WTC11 (cell line): ENCODE measurements at regions not wholly inside any gene's neighbourhood (a gene's known extent, or its start where the extent isn't known, plus 50 kb on each side); places are given as distances from the start of the nearest gene placed in this dataset.

Experiments
- ATAC-seq: fragments of 200-7000 bp; cut with Tn5 transposase; 2 replicates; pipeline ENCODE4 v1.10.0; 2021; ENCODE audit warnings: mild to moderate bottlenecking, moderate library complexity
- CTCF ChIA-PET: fragments of 300-600 bp; sonication (Branson Sonifier 250); formaldehyde crosslinking; loops from one replicate; lab custom pipeline; 2021; ENCODE audit warnings: antibody characterized with exemption; lab: Charles Lee
- POLR2A ChIA-PET: fragments of 350-600 bp; sonication (Branson Sonifier 250); formaldehyde crosslinking; loops from one replicate; lab custom pipeline; 2021; ENCODE audit warnings: antibody characterized with exemption; lab: Charles Lee
- DNase-seq: peaks from one replicate; pipeline ENCODE4 v3.0.0; 2021; ENCODE audit warnings: low spot score
- H3K27ac Mint-ChIP-seq: 2 replicates; pipeline ENCODE4 v1.8.0; 2021; ENCODE audit warnings: mixed read lengths
- H3K27me3 Mint-ChIP-seq: 2 replicates; pipeline ENCODE4 v1.8.0; 2021; ENCODE audit warnings: low read depth, mild to moderate bottlenecking, moderate library complexity, mixed read lengths
- H3K36me3 Mint-ChIP-seq: 2 replicates; pipeline ENCODE4 v1.8.0; 2021; ENCODE audit warnings: mixed read lengths
- H3K4me1 Mint-ChIP-seq: 2 replicates; pipeline ENCODE4 v1.8.0; 2022; ENCODE audit warnings: mixed read lengths
- H3K4me3 Mint-ChIP-seq: 2 replicates; pipeline ENCODE4 v1.8.0; 2021; ENCODE audit warnings: mild to moderate bottlenecking, moderate library complexity, mixed read lengths
- H3K9me3 Mint-ChIP-seq: 2 replicates; pipeline ENCODE4 v1.8.0; 2021; ENCODE audit warnings: mixed read lengths
- EMX1 ChIP-seq: fragments of 250-450 bp; sonication (Bioruptor Pico); IDR thresholded peaks from 2 replicates; pipeline ENCODE4 v1.8.0; 2021; ENCODE audit warnings: mild to moderate bottlenecking
- FOXK1 ChIP-seq: sonication (generic); formaldehyde crosslinking; IDR thresholded peaks from 2 replicates; pipeline ENCODE4 v1.8.0; 2022; ENCODE audit warnings: mild to moderate bottlenecking, moderate library complexity, missing genetic modification reagents
- GABPB1 ChIP-seq: sonication (generic); formaldehyde crosslinking; IDR thresholded peaks from 2 replicates; pipeline ENCODE4 v1.8.1; 2023; ENCODE audit warnings: mild to moderate bottlenecking, missing genetic modification reagents
- HMGA2 ChIP-seq: fragments of 250-450 bp; sonication (Bioruptor Pico); IDR thresholded peaks from 2 replicates; pipeline ENCODE4 v1.4.0; 2021; ENCODE audit warnings: mild to moderate bottlenecking, moderate library complexity
- JAZF1 ChIP-seq: fragments of 250-450 bp; sonication (Bioruptor Pico); IDR thresholded peaks from 2 replicates; pipeline ENCODE4 v1.9.0; 2021; ENCODE audit warnings: moderate library complexity, mild to moderate bottlenecking, inconsistent platforms
- MYBL2 ChIP-seq: sonication (generic); formaldehyde crosslinking; IDR thresholded peaks from 2 replicates; pipeline ENCODE4 v1.8.1; 2023; ENCODE audit warnings: mild to moderate bottlenecking, moderate library complexity, missing genetic modification reagents
- NFYB ChIP-seq: sonication (generic); formaldehyde crosslinking; conservative IDR thresholded peaks from 2 replicates; pipeline ENCODE4 v1.8.0; 2022; ENCODE audit warnings: low read depth, missing genetic modification reagents
- NR2C2 ChIP-seq: sonication (generic); formaldehyde crosslinking; IDR thresholded peaks from 2 replicates; pipeline ENCODE4 v1.8.0; 2022; ENCODE audit warnings: mild to moderate bottlenecking, missing genetic modification reagents
- NR3C1 ChIP-seq: sonication (generic); formaldehyde crosslinking; conservative IDR thresholded peaks from 2 replicates; pipeline ENCODE4 v1.8.1; 2023; ENCODE audit warnings: low read depth, mild to moderate bottlenecking, missing genetic modification reagents
- RORB ChIP-seq: fragments of 250-450 bp; sonication (Bioruptor Pico); IDR thresholded peaks from 2 replicates; pipeline ENCODE4 v1.9.0; 2021; ENCODE audit warnings: mild to moderate bottlenecking
- SMAD4 ChIP-seq: sonication (generic); formaldehyde crosslinking; IDR thresholded peaks from 2 replicates; pipeline ENCODE4 v1.8.0; 2022; ENCODE audit warnings: mild to moderate bottlenecking, missing genetic modification reagents
- TEAD4 ChIP-seq: sonication (generic); formaldehyde crosslinking; IDR thresholded peaks from 2 replicates; pipeline ENCODE4 v1.8.0; 2022; ENCODE audit warnings: mild to moderate bottlenecking, missing genetic modification reagents
- TP53 ChIP-seq: sonication (generic); formaldehyde crosslinking; IDR thresholded peaks from 2 replicates; pipeline ENCODE4 v1.8.1; 2023; ENCODE audit warnings: mild to moderate bottlenecking, missing genetic modification reagents
- ZNF219 ChIP-seq: sonication (generic); formaldehyde crosslinking; IDR thresholded peaks from 2 replicates; pipeline ENCODE4 v1.8.0; 2023; ENCODE audit warnings: missing genetic modification reagents, mild to moderate bottlenecking, borderline replicate concordance
- ZNF263 ChIP-seq: sonication (generic); formaldehyde crosslinking; IDR thresholded peaks from 2 replicates; pipeline ENCODE4 v1.8.1; 2022; ENCODE audit warnings: low read depth, mild to moderate bottlenecking, moderate library complexity, missing genetic modification reagents
- ZNF416 ChIP-seq: fragments of 250-450 bp; sonication (Bioruptor Pico); IDR thresholded peaks from 2 replicates; pipeline ENCODE4 v1.9.0; 2021; ENCODE audit warnings: mild to moderate bottlenecking, inconsistent platforms
- TF ChIP-seq, protein P1 (sequence below): sonication (generic); formaldehyde crosslinking; IDR thresholded peaks from 2 replicates; pipeline ENCODE4 v1.8.0; 2022; ENCODE audit warnings: mild to moderate bottlenecking, missing genetic modification reagents
- TF ChIP-seq, protein P2 (sequence below): fragments of 250-450 bp; sonication (Bioruptor Pico); conservative IDR thresholded peaks from 2 replicates; pipeline ENCODE4 v1.9.0; 2021; ENCODE audit warnings: mild to moderate bottlenecking
- TF ChIP-seq, protein P3 (sequence below): sonication (generic); formaldehyde crosslinking; IDR thresholded peaks from 2 replicates; pipeline ENCODE4 v1.8.0; 2022; ENCODE audit warnings: mild to moderate bottlenecking, missing genetic modification reagents
- TF ChIP-seq, protein P4 (sequence below): sonication (generic); formaldehyde crosslinking; IDR thresholded peaks from 2 replicates; pipeline ENCODE4 v1.8.0; 2023; ENCODE audit warnings: missing genetic modification reagents
- TF ChIP-seq, protein P5 (sequence below): sonication (generic); formaldehyde crosslinking; IDR thresholded peaks from 2 replicates; pipeline ENCODE4 v1.8.1; 2022; ENCODE audit warnings: missing genetic modification reagents, borderline replicate concordance
- TF ChIP-seq, protein P6 (sequence below): sonication (generic); formaldehyde crosslinking; IDR thresholded peaks from 2 replicates; pipeline ENCODE4 v1.8.0; 2022; ENCODE audit warnings: mild to moderate bottlenecking, missing genetic modification reagents
- TF ChIP-seq, protein P7 (sequence below): fragments of 250-450 bp; sonication (Bioruptor Pico); IDR thresholded peaks from 2 replicates; pipeline ENCODE4 v2.1.2; 2022; ENCODE audit warnings: mild to moderate bottlenecking, moderate library complexity

DNA sequence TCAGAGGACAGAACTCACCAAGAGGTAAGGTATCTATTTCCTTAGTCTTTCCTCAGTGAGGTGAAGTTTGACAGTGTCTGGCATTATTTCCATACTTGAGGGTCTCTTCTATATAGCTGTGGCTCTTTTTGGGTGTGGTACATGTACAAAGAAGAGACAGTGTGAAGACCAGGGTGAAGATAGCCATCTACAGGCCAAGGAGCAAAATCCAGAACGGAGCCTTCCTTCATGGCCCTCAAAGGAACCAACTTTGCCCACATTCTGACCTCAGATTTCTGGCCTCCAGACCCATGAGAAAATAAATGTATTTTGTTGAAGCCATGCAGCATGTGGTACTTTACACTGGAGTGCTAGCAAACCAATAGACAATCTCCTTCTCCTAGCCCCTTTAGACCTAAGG is 858.5 kb upstream of the B3GALT2 start:
- DNase-seq (no peak), ATAC-seq (no peak)
- ChIA-PET CTCF (no interaction called here), POLR2A (no interaction called here)
- Mint-ChIP-seq H3K4me1 (no peaks in the 10 kb centered on the region), H3K27ac (no peak overlapping the region), H3K4me3 (no peak overlapping the region), H3K27me3 (no peaks in the 10 kb centered on the region), H3K9me3 (no peaks in the 10 kb centered on the region), H3K36me3 (no peaks in the 10 kb centered on the region)
- TF ChIP-seq NR2C2 = no peak
- TF ChIP-seq EMX1 (CRISPR knock-in tag) = no peak
- TF ChIP-seq, protein P1, sequence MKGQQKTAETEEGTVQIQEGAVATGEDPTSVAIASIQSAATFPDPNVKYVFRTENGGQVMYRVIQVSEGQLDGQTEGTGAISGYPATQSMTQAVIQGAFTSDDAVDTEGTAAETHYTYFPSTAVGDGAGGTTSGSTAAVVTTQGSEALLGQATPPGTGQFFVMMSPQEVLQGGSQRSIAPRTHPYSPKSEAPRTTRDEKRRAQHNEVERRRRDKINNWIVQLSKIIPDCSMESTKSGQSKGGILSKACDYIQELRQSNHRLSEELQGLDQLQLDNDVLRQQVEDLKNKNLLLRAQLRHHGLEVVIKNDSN (CRISPR knock-in tag) = no peak
- no peak for TF ChIP-seq JAZF1 (CRISPR knock-in tag)
- TF ChIP-seq ZNF219 (CRISPR knock-in tag) = no peak
- TF ChIP-seq, protein P2, sequence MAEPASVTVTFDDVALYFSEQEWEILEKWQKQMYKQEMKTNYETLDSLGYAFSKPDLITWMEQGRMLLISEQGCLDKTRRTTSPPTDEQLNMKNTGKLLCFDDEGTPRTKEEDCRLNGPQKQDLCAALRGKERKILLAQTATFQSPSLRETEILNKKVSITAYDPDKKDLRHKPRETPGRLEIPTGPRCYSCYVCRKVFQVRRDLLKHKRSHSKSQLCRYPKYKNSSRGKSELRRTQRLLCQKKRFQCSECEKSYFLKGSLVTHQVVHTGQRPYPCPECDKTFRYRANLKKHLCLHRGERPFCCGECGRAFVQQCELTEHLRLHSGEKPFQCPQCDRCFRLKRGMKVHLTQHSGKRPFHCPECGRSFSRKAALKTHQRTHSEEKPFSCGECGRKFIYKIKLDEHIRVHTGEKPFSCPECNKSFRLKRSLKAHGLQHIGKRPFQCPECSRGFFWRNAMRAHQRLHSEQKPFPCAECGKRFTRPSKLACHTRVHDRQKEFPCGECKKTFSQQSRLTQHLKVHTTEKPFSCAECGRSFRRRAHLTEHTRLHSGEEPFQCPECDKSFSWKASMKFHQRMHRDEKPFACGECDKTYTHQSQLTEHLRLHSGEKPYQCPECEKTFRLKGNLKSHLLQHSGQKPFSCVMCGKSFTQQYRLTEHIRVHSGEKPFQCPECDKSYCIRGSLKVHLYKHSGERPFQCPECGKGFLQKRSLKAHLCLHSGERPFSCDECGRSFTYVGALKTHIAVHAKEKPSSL (CRISPR knock-in tag) = no peak
- no peak for TF ChIP-seq TEAD4 (CRISPR knock-in tag)
- no peak for TF ChIP-seq MYBL2 (CRISPR knock-in tag)
- TF ChIP-seq NFYB (CRISPR knock-in tag) = no peak
- no peak for TF ChIP-seq GABPB1
- no peak for TF ChIP-seq FOXK1 (CRISPR knock-in tag)
- no peak for TF ChIP-seq HMGA2 (CRISPR knock-in tag)
- TF ChIP-seq, protein P3, sequence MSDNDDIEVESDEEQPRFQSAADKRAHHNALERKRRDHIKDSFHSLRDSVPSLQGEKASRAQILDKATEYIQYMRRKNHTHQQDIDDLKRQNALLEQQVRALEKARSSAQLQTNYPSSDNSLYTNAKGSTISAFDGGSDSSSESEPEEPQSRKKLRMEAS (CRISPR knock-in tag) = no peak
- TF ChIP-seq, protein P4, sequence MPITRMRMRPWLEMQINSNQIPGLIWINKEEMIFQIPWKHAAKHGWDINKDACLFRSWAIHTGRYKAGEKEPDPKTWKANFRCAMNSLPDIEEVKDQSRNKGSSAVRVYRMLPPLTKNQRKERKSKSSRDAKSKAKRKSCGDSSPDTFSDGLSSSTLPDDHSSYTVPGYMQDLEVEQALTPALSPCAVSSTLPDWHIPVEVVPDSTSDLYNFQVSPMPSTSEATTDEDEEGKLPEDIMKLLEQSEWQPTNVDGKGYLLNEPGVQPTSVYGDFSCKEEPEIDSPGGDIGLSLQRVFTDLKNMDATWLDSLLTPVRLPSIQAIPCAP (CRISPR knock-in tag) = no peak
- no peak for TF ChIP-seq ZNF263 (CRISPR knock-in tag)
- no peak for TF ChIP-seq NR3C1 (CRISPR knock-in tag)
- no peak for TF ChIP-seq SMAD4 (CRISPR knock-in tag)
- TF ChIP-seq, protein P5, sequence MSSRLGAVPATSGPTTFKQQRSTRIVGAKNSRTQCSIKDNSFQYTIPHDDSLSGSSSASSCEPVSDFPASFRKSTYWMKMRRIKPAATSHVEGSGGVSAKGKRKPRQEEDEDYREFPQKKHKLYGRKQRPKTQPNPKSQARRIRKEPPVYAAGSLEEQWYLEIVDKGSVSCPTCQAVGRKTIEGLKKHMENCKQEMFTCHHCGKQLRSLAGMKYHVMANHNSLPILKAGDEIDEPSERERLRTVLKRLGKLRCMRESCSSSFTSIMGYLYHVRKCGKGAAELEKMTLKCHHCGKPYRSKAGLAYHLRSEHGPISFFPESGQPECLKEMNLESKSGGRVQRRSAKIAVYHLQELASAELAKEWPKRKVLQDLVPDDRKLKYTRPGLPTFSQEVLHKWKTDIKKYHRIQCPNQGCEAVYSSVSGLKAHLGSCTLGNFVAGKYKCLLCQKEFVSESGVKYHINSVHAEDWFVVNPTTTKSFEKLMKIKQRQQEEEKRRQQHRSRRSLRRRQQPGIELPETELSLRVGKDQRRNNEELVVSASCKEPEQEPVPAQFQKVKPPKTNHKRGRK = no peak

DNA sequence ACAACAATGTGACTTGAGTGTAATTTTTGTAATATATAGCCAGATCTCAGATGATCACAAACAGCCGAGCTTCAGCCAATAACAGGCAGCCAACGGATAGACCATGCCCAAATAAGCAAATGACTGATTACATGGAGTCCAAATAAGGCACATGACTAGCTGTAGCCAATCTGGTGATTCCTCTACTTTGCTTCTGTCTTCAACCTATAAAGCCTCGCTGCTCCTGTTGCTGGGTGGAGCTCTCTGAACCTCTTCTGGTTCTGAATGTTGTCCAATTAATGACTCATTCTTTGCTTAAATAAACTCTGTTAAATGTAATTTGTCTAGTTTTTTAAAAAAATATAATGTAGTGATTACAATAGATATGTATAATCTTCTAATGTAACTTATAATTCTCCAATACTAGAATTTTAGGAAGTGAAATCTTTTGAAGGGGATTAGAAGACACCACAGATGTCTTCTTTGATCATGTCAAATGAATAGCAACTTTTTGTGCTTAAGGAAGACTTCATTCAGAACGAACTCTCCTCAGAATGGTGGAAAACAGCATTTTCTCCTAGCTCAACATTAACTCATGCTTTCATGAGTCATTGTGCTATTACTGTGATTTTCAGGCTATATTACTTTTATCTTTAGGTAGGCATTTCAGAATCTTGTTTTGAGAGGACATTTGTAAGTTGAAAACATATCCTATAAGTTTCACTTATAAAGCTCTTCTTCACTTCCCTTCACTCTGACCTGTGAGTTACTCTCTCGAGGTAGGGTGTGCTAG is 857.8 kb upstream of the B3GALT2 start:
- Mint-ChIP-seq H3K27ac (no peak overlapping the region), H3K36me3 (no peaks in the 10 kb centered on the region)
- POLR2A ChIA-PET = no interaction called here
- TF ChIP-seq, protein P6, sequence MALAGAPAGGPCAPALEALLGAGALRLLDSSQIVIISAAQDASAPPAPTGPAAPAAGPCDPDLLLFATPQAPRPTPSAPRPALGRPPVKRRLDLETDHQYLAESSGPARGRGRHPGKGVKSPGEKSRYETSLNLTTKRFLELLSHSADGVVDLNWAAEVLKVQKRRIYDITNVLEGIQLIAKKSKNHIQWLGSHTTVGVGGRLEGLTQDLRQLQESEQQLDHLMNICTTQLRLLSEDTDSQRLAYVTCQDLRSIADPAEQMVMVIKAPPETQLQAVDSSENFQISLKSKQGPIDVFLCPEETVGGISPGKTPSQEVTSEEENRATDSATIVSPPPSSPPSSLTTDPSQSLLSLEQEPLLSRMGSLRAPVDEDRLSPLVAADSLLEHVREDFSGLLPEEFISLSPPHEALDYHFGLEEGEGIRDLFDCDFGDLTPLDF (CRISPR knock-in tag) = no peak
- no peak for TF ChIP-seq TP53 (CRISPR knock-in tag)
- TF ChIP-seq ZNF416 = no peak
- TF ChIP-seq, protein P4 (CRISPR knock-in tag) = no peak
- TF ChIP-seq, protein P7, sequence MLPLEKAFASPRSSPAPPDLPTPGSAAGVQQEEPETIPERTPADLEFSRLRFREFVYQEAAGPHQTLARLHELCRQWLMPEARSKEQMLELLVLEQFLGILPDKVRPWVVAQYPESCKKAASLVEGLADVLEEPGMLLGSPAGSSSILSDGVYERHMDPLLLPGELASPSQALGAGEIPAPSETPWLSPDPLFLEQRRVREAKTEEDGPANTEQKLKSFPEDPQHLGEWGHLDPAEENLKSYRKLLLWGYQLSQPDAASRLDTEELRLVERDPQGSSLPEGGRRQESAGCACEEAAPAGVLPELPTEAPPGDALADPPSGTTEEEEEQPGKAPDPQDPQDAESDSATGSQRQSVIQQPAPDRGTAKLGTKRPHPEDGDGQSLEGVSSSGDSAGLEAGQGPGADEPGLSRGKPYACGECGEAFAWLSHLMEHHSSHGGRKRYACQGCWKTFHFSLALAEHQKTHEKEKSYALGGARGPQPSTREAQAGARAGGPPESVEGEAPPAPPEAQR (CRISPR knock-in tag) = no peak
- TF ChIP-seq RORB (CRISPR knock-in tag) = no peak
- TF ChIP-seq, protein P2 (CRISPR knock-in tag) = no peak
- TF ChIP-seq, protein P1 (CRISPR knock-in tag) = no peak

More for the DNA sequence above, 857.8 kb upstream of the B3GALT2 start:
- H3K4me1 Mint-ChIP-seq = no peaks in the 10 kb centered on the region
- DNase-seq = no peak
- no peaks in the 10 kb centered on the region for H3K9me3 Mint-ChIP-seq
- no peak overlapping the region for H3K4me3 Mint-ChIP-seq
- CTCF ChIA-PET = no interaction called here
- no peaks in the 10 kb centered on the region for H3K27me3 Mint-ChIP-seq
- no peak for ATAC-seq
